Neural cell (in vitro differentiated cells): ENCODE measurements at regions not wholly inside any gene's neighbourhood (a gene's known extent, or its start where the extent isn't known, plus 50 kb on each side); places are given as distances from the start of the nearest gene placed in this dataset.

Experiments used
- H2AFZ ChIP-seq: fragments of 200-600, 300-800 bp; sonication (generic), shearing (Covaris generic); 2 replicates; pipeline ENCODE4 v1.6.0; 2014; ENCODE audit warnings: low read depth, mild to moderate bottlenecking, antibody characterized with exemption, low read length, moderate library complexity
- H3F3A ChIP-seq: fragments of 200-600 bp; shearing (Covaris generic); 2 replicates; pipeline ENCODE4 v1.6.1; 2016; ENCODE audit warnings: mild to moderate bottlenecking, moderate library complexity, mixed read lengths, antibody characterized with exemption, low read length; ENCODE audit not compliant: insufficient read depth, poor library complexity, severe bottlenecking
- H3K27ac ChIP-seq: fragments of 200-600, 300-800 bp; sonication (generic), shearing (Covaris generic); 2 replicates; pipeline ENCODE4 v1.5.1; 2014; ENCODE audit warnings: mild to moderate bottlenecking, low read length, moderate library complexity
- H3K27me3 ChIP-seq: fragments of 300-800, 200-600 bp; sonication (generic), shearing (Covaris generic); 2 replicates; pipeline ENCODE4 v1.6.0; 2014; ENCODE audit warnings: mild to moderate bottlenecking, low read depth, low read length, moderate library complexity; ENCODE audit not compliant: insufficient read depth
- H3K36me3 ChIP-seq: fragments of 300-800, 200-600 bp; sonication (generic), shearing (Covaris generic); 2 replicates; pipeline ENCODE4 v1.5.1; 2014; ENCODE audit warnings: mild to moderate bottlenecking, antibody characterized with exemption, low read length, moderate library complexity; ENCODE audit not compliant: insufficient read depth
- H3K4me2 ChIP-seq: fragments of 300-800, 200-600 bp; sonication (generic), shearing (Covaris generic); 2 replicates; pipeline ENCODE4 v1.6.0; 2014; ENCODE audit warnings: mild to moderate bottlenecking, low read length
- H3K4me3 ChIP-seq: fragments of 300-800, 200-600 bp; sonication (generic), shearing (Covaris generic); 2 replicates; pipeline ENCODE4 v1.5.1; 2014; ENCODE audit warnings: mild to moderate bottlenecking, low read length, moderate library complexity
- H3K79me2 ChIP-seq: fragments of 200-600 bp; shearing (Covaris generic); replicated peaks from 2 replicates; pipeline ENCODE4 v1.6.0; 2014; ENCODE audit warnings: mild to moderate bottlenecking, low read length, moderate library complexity; ENCODE audit not compliant: insufficient read depth
- H3K9ac ChIP-seq: fragments of 300-800, 200-600 bp; sonication (generic), shearing (Covaris generic); 2 replicates; pipeline ENCODE4 v1.6.1; 2016; ENCODE audit warnings: mild to moderate bottlenecking, low read length, mixed read lengths
- H3K9me2 ChIP-seq: fragments of 200-600 bp; shearing (Covaris generic); 2 replicates; pipeline ENCODE4 v1.6.1; 2016; ENCODE audit warnings: mild to moderate bottlenecking, low read length, mixed read lengths; ENCODE audit not compliant: insufficient read depth
- H3K9me3 ChIP-seq: fragments of 200-600, 300-800 bp; sonication (generic), shearing (Covaris generic); 2 replicates; pipeline ENCODE4 v1.6.1; 2016; ENCODE audit warnings: mild to moderate bottlenecking, mixed run types, low read length, moderate library complexity, mixed read lengths
- H4K20me1 ChIP-seq: fragments of 200-600 bp; shearing (Covaris generic); 2 replicates; pipeline ENCODE4 v1.6.1; 2016; ENCODE audit warnings: mild to moderate bottlenecking, mixed run types; ENCODE audit not compliant: insufficient read depth
- EP300 ChIP-seq: fragments of 450-650 bp; conservative IDR thresholded peaks from 2 replicates; pipeline ENCODE4 v1.6.1; 2014; ENCODE audit warnings: antibody characterized with exemption, mild to moderate bottlenecking, moderate library complexity; ENCODE audit not compliant: poor library complexity, severe bottlenecking
- EZH2 ChIP-seq: fragments of 200-600, 300-800 bp; shearing (Covaris generic), sonication (generic); IDR thresholded peaks from 2 replicates; pipeline ENCODE4 v1.6.1; 2014; ENCODE audit warnings: antibody characterized with exemption, low read length, borderline replicate concordance, mild to moderate bottlenecking; ENCODE audit not compliant: insufficient read depth, poor library complexity, severe bottlenecking
- MXI1 ChIP-seq: fragments of 450-650 bp; conservative IDR thresholded peaks from 2 replicates; pipeline ENCODE4 v1.6.1; 2014; ENCODE audit warnings: antibody characterized with exemption, mild to moderate bottlenecking; ENCODE audit not compliant: poor library complexity, severe bottlenecking
- POLR2AphosphoS5 ChIP-seq: IDR thresholded peaks from 2 replicates; pipeline ENCODE4 v1.6.1; 2012
- RAD21 ChIP-seq: fragments of 450-650 bp; conservative IDR thresholded peaks from 2 replicates; pipeline ENCODE4 v1.6.1; 2014; ENCODE audit warnings: antibody characterized with exemption, mild to moderate bottlenecking, moderate library complexity
- REST ChIP-seq: IDR thresholded peaks from 2 replicates; pipeline ENCODE4 v1.6.1; 2012; ENCODE audit warnings: borderline replicate concordance
- SMC3 ChIP-seq: fragments of 450-650 bp; conservative IDR thresholded peaks from 2 replicates; pipeline ENCODE4 v1.6.1; 2014; ENCODE audit warnings: antibody characterized with exemption, mild to moderate bottlenecking, moderate library complexity; ENCODE audit not compliant: poor library complexity
- TAF1 ChIP-seq: IDR thresholded peaks from 2 replicates; pipeline ENCODE4 v1.6.1; 2012; ENCODE audit warnings: low read depth
- TF ChIP-seq, protein P1 (sequence below): fragments of 450-650 bp; IDR thresholded peaks from 2 replicates; pipeline ENCODE4 v1.5.1; 2014; ENCODE audit warnings: antibody characterized with exemption, mild to moderate bottlenecking, moderate library complexity; ENCODE audit not compliant: poor library complexity, severe bottlenecking

DNA sequence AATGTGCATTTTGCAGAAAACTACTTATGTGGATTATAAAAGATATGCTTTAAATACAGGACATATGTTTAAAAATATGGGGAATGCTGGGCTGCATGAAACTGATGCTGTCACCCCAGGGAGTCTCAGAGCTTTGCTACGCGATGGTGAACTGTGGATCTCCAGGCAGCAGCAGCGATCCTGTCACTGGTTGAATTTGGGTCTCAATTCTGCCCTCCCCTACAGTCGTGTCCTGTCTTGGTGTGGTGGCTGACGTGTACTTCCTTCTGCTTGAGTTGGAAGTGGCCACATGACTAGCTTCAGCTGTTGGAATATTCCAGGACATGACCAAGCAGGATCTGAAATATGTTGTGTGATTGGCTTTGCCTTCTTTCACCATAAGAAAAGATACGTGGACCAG, 222.9 kb upstream of the AJAP1 start:
- Histone ChIP-seq H3F3A (no peaks in the 10 kb centered on the region), H2AFZ (no peak overlapping the region), H3K79me2 (no peaks in the 10 kb centered on the region), H3K9ac (no peak overlapping the region), H3K9me2 (no peaks in the 10 kb centered on the region), H3K27ac (no peak overlapping the region), H3K27me3 (no peaks in the 10 kb centered on the region), H4K20me1 (no peaks in the 10 kb centered on the region), H3K4me3 (no peak overlapping the region), H3K9me3 (no peaks in the 10 kb centered on the region), H3K4me2 (no peak overlapping the region), H3K36me3 (no peaks in the 10 kb centered on the region)
- TF ChIP-seq REST (no peak), POLR2AphosphoS5 (no peak), EP300 (no peak), RAD21 (no peak), TAF1 (no peak), MXI1 (no peak), EZH2 (no peak), SMC3 (no peak)
- TF ChIP-seq, protein P1, sequence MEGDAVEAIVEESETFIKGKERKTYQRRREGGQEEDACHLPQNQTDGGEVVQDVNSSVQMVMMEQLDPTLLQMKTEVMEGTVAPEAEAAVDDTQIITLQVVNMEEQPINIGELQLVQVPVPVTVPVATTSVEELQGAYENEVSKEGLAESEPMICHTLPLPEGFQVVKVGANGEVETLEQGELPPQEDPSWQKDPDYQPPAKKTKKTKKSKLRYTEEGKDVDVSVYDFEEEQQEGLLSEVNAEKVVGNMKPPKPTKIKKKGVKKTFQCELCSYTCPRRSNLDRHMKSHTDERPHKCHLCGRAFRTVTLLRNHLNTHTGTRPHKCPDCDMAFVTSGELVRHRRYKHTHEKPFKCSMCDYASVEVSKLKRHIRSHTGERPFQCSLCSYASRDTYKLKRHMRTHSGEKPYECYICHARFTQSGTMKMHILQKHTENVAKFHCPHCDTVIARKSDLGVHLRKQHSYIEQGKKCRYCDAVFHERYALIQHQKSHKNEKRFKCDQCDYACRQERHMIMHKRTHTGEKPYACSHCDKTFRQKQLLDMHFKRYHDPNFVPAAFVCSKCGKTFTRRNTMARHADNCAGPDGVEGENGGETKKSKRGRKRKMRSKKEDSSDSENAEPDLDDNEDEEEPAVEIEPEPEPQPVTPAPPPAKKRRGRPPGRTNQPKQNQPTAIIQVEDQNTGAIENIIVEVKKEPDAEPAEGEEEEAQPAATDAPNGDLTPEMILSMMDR: no peak

- Histone ChIP-seq H3K9me2 (no peaks in the 10 kb centered on the region), H3K79me2 (no peaks in the 10 kb centered on the region), H3K27me3 (no peaks in the 10 kb centered on the region), H4K20me1 (no peaks in the 10 kb centered on the region), H3K36me3 (no peaks in the 10 kb centered on the region), H3K9ac (no peak overlapping the region), H3K4me2 (no peak overlapping the region), H3K4me3 (no peak overlapping the region), H3K9me3 (no peaks in the 10 kb centered on the region), H3K27ac (no peak overlapping the region), H3F3A (no peaks in the 10 kb centered on the region), H2AFZ (no peak overlapping the region)
- no peak for TF ChIP-seq EP300
- TF ChIP-seq, protein P1: no peak
- no peak for TF ChIP-seq SMC3
- no peak for TF ChIP-seq POLR2AphosphoS5
- no peak for TF ChIP-seq EZH2
- TF ChIP-seq MXI1: no peak
- no peak for TF ChIP-seq REST
- no peak for TF ChIP-seq RAD21
- TF ChIP-seq TAF1: no peak
Observed at GRCh38 chr1:4433075-4433474, 221.3 kb upstream of the AJAP1 start.
